NCI-H774 (cell line): ENCODE measurements at regions not wholly inside any gene's neighbourhood (a gene's known extent, or its start where the extent isn't known, plus 50 kb on each side); places are given as distances from the start of the nearest gene placed in this dataset.
"Not testable (repeated sequence)": the region's sequence is repeated elsewhere in the genome, so short reads cannot be mapped to it uniquely, and the experiment has no call there.

Source experiments
- DNase-seq: peaks from one replicate; lab custom pipeline; 2025; lab: John Stamatoyannopoulos, UW

DNA sequence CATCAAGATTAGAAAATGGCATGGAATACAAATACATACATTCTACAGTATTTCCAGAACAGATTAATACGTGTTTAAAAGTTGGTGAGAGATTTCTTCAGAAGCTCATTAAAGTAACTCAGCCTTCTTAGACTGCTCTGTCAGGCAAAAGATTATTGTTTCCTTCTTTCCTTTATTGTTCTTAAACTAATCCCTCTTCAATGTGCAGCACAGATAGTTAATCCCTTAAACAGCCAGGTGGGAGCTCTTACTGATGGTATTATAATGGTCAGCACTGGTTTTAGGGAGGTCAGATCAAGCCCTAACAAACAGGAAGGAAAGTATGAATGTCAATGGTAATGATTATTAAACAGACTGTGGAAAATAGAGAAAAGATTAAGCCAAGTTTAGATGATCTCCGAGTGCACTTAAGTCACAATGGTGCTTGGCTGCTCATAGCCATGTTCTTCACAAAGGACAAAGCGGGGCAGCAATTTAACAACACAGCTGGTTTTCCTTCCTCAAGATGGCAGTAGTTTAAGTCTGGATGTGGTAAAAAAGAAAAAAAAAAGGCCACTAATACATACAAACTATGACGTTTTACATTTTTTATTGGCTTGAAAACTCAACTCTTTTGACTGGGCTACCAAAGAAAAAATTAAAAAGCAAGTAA is 992.6 kb downstream of the PCDH9 start:
- DNase-seq = no peak

GRCh38 chr13:66234159-66234558 is 996.0 kb downstream of the PCDH9 start:
- no peak for DNase-seq

DNA sequence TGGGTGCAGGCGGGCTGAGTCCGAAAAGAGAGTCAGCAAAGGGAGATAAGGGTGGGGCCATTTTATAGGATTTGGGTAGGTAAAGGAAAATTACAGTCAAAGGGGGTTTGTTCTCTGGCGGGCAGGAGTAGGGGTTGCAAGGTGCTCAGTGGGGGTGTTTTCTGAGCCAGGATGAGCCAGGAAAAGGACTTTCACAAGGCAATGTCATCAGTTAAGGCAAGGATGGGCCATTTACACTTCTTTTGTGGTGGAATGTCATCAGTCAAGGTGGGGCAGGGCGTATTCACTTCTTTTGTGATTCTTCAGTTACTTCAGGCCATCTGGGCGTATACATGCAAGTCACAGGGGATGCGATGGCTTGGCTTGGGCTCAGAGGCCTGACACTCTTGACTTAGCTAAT is 998.2 kb downstream of the PCDH9 start:
- not testable (repeated sequence) for DNase-seq

DNA sequence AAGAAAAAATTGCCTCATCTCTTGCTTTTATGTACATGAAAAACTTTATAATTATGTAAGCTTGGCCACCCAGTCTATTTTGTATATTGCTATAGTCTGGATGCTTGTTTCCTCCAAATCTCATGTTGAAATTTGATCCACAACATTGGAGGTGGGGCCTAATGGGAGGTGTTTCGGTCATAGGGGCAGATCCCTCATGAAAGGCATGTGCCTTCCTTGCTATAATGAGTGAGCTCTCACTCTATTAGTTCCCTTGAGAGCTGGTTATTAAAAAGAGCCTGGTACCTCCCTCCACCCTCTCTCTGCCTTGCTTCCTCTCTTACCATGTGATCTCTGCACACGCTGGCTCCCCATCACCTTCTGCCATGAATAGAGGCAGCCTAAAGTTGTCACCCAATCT is 1005.1 kb downstream of the PCDH9 start:
- DNase-seq = no peak

GRCh38 chr13:66224663-66225062 is 1005.5 kb downstream of the PCDH9 start:
- DNase-seq = no peak

DNA sequence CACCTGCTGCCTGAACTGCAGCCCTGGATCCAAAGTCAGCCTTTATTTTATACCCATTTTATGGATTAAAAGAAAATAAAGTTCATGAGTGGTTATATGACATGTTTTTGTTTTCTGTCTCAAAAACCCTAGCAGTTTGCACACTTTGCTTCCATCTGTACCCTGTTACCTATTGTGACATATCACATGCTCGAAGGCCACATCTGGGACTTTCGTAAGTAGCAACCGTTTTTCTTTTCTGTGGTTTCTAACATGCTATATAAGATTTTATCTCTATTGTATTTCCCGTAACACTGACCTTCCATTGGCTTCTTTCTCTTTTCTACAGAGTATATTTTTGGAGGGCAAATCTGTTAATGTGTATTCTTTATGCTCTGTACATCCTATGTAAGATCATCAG is 1007.2 kb downstream of the PCDH9 start:
- DNase-seq = no peak

DNA sequence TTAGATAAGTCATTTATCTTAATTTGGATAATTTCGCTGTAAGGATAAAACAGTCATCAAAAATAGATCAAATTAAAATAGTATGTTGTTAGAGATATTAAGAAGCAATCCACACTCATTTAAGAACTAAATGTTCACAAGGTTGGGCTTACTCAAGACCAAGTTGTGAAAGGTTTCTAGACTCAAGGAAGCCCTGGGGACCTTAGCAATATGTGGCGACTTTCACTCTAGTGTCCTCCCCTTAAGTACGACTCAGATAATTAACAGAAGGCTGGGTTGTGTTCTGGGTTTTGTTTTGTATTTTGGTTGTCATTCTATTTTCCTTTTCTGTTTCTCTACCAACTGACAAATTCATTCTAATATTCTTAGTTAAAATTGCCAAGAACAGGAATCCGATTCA is 1008.0 kb downstream of the PCDH9 start:
- no peak for DNase-seq

GRCh38 chr13:66219506-66219905 is 1010.6 kb downstream of the PCDH9 start:
- no peak for DNase-seq

GRCh38 chr13:66218583-66218982 is 1011.6 kb downstream of the PCDH9 start:
- no peak for DNase-seq

- no peak for DNase-seq
Observed at GRCh38 chr13:66216728-66217127, 1013.4 kb downstream of the PCDH9 start.

- DNase-seq = no peak
Observed at GRCh38 chr13:66214467-66214866, 1015.7 kb downstream of the PCDH9 start.

GRCh38 chr13:66212511-66212910 is 1017.6 kb downstream of the PCDH9 start:
- no peak for DNase-seq

- no peak for DNase-seq
Observed at GRCh38 chr13:66210677-66211076, 1019.5 kb downstream of the PCDH9 start.

GRCh38 chr13:66208589-66208988 is 1021.5 kb downstream of the PCDH9 start:
- no peak for DNase-seq

- DNase-seq = no peak
Observed at GRCh38 chr13:66207610-66208009, 1022.5 kb downstream of the PCDH9 start.

GRCh38 chr13:66205807-66206206 is 1024.3 kb downstream of the PCDH9 start:
- DNase-seq = no peak

DNA sequence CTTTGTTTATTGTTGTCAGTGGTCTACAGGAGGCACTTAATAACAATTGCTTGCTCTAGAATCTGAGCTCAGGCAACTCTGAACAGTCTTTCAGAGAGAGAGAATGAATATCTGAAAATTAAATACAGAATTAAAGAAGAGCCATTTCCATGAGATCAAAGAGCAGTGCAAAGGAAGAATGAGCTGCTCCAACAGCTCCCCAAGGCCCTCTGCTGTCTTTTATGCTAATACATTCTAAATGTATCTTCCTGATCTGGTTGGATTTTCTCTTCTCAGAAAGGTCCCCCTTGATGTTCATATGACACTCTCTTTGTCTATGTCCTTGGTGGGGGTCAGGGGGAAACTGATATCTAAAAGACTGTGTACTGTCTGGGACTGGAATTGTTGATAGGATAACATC is 1029.6 kb downstream of the PCDH9 start:
- DNase-seq = no peak

GRCh38 chr13:66195238-66195637 is 1034.9 kb downstream of the PCDH9 start:
- no peak for DNase-seq

DNA sequence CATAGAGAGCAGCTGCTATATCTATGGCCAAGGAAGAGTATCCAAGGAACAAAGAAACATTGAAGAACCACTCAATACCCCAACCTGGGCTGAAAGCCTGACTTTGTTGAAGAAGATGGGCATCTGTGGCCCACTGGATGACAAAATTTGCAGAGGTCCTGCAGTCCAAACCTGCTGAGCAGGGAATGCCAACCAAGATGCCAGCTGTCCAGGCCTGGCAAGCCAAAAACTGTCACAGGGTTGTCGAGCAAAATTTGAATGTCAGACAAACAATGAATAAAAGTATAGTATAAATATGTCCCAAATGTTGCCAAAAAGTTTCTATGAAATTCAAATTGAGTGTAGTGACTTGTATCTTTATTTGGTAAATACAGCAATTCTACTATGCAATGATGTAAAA is 1040.2 kb downstream of the PCDH9 start:
- DNase-seq = no peak

GRCh38 chr13:66180836-66181235 is 1049.3 kb downstream of the PCDH9 start:
- no peak for DNase-seq

DNA sequence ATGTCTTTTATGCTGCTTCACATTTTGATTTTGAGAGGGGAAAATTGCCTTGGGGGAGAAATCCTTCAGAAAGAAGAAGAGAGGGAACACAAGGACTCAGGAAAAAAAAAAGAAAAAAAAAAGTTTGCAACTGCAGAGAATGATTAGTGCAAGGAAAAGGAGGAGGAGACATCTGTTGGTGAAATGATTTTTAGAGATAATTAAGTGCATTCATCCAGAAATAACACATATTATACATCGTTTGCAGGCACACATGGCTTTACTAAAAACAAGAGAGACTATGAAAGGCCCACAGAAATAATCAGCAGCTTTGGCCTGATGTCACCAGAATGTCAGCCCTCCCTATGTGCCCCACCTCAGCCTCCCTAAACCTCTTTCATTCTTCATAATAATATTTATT is 1058.2 kb downstream of the PCDH9 start:
- DNase-seq = no peak

GRCh38 chr13:66162470-66162869 is 1067.7 kb downstream of the PCDH9 start:
- DNase-seq = no peak

DNA sequence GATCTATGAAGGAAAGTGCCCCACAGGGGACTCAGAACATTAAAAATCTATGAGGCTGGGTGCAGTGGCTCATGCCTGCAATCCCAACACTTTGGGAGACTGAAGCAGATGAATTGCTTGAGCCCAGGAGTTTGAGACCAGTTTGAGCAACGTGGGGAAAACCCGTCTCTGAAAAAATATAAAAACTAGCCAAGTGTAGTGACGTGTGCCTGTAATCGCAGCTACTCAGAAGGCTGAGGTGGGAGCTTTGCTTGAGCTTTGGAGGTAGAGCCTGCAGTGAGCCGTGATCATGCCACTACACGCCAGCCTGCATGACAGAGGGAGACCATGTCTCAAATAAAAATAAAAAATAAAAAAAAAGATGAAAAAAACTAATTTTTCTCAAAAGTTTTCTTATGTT is 1070.6 kb downstream of the PCDH9 start:
- DNase-seq = no peak

- no peak for DNase-seq
Observed at GRCh38 chr13:66154976-66155375, 1075.2 kb downstream of the PCDH9 start.

GRCh38 chr13:66154354-66154753 is 1075.8 kb downstream of the PCDH9 start:
- no peak for DNase-seq
